Activated CD4-positive, alpha-beta T cell treated with anti-CD3 and anti-CD28 coated beads for 48 hours (primary cell): ENCODE measurements at regions not wholly inside any gene's neighbourhood (a gene's known extent, or its start where the extent isn't known, plus 50 kb on each side); places are given as distances from the start of the nearest gene placed in this dataset.
"Not testable (repeated sequence)": the region's sequence is repeated elsewhere in the genome, so short reads cannot be mapped to it uniquely, and the experiment has no call there.

Experiments
- DNase-seq: peaks from one replicate; pipeline ENCODE4 v3.0.0-alpha.2; 2020

DNA sequence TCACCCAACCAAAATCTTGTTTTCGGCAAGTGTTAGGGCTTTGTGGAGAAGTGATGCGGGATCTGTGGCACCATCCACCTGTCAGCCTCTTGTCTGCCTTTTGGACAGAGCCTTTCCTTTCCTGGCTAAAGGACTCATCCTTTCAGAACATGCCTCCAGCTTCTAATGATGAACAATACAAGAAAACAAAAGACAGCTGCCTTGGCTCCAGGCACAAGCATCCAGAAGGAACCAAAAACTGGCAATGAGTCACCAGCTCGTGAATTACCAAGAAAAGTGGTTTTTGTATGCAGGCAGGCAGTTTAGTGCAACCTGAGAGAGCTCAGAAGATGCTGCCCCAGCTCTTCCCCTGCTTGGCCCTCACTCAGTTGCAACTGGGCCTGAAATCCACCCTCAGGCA, 84.6 kb upstream of the NAMPT start:
- peak; percentile 42 for DNase-seq

DNA sequence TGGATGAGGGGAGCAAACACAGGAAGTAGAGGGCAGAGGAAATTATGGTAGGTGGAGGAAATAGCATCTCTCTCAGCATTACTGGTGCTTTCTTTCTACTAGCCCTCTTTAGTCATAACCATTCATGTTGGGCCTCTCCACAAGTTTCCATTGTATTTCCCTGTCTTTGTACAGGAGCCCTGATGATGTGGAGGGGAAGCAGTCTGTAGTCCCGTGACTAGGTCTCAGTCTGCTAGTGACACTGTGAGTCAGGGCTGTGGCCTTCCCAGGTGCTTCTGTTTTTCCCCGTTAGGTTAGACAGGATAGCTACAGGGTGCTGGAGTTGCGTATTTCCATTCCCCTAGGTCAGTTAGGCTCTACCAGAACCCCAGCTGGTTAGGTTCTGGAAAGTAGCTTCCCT, 82.9 kb upstream of the NAMPT start:
- peak; percentile 45 for DNase-seq

DNA sequence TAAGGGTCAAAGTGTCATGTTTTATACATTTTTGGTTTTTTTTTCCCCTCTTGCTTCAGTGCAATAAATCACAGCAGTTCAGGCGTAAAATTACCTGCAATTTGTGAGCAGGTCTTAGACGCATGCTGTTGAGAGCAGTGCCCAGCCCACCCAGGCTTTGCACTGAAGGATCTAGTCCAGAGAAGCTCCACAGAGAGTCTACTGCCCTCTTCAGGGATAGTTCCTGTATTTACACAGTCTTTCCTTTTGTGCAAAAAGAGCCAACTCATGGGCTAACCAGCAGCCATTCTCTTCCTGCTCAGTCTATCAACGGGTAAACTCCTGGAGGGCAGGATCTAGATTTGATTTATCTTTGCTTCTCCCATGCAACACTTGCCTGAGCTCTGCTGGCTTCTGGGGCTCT, 82.2 kb upstream of the NAMPT start:
- DNase-seq, result no peak

DNA sequence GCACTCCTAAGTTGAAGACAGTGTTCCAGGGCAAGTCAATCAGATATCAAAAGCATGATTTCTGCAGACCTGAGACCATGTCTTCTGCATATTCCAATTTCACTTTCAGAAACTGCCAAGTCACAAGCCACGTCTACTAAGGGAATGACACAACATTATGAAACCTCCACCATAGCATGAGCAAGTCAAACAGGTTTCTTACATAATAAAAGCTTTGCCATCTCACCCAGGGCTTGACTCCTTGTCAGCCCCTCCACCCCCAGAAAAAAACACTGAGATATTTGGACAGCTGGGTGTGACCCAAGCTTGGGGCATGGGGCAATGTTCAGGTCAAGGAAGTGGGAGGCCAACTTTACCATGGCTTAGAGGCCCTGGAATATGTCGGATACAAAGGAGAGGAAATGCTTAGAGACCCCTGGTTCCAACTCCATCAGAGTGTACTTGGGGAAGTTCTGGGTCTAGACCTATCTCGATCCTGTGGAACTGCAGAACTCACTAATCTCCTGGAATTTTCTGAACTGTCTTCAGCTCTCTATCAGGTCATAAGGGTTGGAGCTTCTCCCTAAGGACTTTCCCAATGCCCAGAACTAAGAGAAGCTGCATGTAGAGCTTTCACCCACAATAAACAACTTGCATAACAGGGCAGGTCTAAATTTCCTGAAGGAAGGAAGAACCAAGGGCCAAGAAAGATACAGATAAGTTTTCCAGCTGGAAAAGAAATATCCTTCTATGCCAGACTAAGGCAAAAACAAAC, 80.6 kb upstream of the NAMPT start:
- no peak for DNase-seq

DNA sequence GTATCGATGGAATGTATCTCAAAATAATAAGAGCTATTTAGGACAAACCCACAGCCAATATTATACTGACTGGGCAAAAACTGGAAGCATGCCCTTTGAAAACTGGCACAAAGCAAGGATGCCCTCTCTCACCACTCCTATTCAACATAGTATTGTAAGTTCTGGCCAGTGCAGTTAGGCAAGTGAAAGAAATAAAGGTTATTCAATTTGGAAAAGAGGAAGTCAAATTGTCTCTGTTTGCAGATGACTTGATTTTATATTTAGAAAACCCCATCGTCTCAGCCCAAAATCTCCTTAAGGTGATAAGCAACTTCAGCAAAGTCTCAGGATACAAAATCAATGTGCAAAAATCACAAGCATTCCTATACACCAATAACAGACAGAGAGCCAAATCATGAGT, 77.7 kb upstream of the NAMPT start:
- DNase-seq, result not testable (repeated sequence)

DNA sequence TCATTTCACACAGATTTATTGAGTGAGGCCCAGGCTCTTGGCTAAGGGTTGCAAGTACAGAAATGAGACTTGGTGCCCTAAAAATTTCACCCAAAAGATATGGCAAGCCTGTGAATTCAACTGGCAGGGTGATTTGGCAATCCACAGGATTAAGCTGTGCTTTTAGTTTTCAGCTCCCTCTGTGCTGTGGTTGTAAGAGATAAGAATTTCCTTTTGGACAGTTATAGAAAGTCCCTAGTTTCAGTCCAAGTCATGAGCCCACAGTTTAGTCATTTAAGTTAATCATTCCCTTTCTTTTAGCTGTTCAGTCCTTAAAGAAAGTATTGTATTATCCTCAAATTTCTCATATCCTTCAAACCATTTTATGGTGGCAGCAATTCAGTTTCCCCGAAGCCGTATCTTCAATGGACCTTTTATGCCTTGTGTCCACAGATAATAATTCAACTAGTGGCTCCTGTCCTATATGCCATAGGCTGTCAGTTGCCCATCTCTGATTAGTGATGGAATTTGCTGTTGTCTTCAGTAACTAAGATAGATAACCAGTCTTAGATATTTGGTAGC, 73.4 kb upstream of the NAMPT start:
- no peak for DNase-seq

DNA sequence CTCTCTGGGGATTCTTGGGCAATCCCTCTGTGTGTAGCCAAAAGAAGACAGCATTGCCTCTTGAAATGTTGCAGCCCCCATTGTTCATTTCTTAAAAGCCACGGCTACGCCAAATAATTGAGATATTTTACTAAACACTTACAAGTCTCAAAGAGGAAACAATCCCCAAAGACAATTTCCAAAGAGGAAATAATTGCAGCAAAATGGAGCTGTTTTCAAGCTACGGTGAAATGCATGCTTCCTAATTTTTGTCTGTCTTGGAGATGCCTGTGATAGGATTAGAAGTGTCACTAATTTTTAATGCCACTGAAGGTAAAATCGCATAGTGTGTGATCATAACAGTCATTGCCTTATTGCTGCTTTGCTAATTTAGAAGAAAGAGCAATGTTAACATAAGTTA, 72.9 kb upstream of the NAMPT start:
- DNase-seq, result no peak

DNA sequence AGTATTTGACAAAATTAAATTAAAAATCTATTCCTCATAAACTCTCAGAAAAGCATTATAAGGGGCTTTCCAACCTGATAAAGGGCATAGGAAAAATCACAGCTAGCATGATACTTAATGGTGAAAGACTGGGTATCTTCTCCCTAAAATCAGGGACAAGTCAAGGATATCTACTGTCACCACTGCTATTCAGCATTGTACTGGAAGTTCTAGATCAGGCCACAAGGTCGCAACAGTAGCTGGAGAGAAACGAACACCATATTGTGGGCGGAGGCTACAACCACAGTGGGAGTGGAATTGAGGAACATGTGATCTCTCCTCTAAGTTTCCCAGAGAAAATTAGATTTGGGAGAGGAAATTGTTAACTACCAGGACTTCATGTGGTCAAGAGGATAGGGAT, 70.0 kb upstream of the NAMPT start:
- no peak for DNase-seq

DNA sequence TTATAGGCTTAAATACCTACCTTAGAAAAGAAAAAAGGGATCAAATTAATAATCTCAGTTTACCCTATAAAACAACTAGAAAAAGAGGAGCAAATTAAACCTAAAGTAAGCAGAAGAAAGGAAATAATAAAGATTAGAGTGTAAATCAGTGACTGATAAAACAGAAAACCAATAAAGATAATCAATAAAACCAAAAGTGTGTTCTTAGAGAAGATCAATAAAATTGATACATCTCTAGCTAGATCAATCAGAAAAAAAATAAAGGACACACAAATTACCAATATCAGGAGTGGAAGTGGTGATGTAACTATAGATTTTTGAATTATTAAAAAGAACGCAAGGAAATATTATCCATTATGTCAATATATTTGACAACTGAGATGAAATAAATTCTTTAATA, 69.2 kb upstream of the NAMPT start:
- no peak for DNase-seq

DNA sequence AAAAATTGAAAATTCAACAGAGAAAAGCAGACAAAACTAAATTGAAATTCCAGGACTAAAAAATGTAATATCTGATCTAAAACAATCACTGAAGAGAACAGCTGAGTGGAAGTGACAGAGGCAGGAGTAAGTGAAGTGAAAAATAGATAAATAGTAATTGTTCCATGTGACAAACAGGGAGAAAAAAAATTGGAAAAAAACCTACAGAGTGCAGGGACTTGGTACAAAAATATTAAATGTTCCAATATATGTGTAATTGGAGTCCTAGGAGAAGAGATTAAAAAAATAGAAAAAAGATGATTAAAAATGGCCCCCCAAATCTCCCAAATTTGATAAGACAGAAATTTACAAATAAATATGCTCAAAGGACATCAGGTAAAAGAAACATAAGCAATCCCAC, 63.4 kb upstream of the NAMPT start:
- no peak for DNase-seq

DNA sequence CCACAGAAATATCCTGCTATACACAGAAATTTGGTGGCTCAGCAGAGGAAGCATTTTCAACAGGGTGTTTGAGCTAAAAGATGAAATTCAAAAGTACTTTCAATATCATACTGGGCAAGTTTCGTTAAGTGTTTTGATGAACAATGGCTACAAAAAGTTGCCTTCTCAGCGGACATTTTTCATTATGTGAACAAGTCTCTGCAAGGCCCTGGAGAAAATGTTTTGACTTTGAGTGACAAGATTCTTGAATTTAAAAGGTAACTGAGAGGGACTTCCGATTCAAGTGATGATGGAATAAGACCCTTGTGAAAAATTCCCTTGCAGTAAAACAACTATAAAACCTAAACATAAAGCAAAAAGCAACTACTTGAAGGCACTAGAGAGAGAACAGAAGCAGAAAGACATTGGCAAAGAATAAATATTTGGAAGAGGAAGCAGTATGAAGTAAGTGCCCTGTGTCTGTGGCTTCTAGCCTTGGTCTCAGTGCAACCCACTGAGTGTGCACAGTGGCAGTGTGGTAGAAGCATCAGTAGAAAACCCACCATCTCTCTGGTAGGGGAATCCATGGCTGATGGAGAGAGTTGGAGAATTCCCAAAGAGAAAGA, 62.5 kb upstream of the NAMPT start:
- no peak for DNase-seq

DNA sequence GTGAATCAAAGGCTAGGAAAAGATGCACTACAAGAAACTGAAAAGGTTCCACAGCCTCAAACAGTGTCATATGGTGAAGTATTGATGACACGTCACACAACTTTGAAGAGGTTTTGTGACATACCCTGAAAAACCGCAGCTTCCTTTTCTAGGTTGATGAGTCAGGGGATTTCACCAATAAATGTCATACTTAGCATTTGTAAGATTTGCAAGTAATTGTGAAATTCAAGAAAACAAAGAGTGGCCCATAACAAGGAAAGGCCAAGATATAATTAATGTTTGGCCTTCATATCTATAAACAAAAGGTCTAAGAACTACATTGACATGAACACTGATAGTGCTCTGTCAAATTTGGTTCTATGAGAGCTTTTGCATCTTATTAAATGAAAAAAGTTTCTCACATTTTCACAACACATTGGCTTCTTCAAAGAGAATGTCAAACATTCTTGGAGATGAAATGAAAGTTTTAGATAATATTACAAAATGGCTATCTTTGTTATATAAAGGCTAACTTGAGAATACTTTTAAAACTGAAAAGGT, 62.0 kb upstream of the NAMPT start:
- peak; percentile 52 for DNase-seq

DNA sequence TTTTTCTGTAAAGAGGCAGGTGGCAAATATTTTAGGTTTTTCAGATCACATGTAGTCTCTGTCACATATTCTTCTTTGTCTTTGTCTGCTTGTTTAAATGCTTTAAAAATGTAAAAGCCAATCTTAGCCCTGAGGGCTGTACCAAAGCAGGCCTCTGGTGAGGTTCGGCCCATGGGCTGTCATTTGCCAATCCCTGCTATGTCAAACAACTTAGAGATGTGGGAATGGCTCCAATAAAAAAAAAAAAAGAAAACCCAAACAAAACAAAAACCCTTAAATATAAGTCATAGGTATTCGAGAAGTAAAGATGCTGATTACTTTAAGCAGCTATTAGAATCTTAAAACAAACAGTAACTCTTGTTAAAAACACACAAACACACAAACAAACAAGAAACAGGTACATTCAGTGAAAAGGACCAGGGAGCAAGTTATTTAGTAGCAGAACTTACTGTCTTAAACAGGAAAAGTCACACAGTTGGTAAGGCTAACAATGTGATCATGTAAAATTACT, 61.4 kb upstream of the NAMPT start:
- no peak for DNase-seq

DNA sequence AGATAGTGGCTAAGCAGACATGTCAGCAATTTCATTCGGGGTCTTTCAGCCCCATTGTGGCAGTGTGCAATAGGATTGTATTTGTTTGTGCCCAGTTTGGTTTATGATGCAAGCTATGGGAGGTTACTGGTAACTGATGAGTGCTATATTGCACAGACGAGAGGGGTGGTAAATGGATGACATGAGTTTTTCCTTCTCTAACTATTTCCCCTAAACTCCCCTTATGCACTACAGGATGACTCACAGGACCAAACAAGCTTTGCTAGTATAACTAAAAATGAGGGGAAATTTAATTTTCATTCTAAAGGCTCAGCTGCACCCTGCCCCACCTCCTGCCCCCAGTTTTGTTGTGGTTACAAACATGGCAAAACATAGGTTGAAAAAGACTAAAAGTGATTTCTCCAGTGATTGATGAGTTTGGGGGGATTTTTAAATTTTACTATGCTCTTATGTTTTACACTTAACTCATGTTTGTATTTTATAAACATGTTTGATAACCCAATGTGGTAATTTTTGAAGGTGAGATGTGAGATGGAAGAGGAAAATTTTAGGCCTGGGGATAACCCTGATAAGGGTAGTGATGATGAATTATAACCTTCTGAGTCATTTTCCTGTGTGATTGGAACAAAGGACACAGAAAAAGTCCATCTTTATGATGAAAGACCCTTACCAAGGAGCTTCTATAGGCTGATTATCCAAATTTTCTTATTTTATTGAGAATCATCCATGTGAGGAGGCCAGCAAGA, 60.8 kb upstream of the NAMPT start:
- DNase-seq, result peak; percentile 71

DNA sequence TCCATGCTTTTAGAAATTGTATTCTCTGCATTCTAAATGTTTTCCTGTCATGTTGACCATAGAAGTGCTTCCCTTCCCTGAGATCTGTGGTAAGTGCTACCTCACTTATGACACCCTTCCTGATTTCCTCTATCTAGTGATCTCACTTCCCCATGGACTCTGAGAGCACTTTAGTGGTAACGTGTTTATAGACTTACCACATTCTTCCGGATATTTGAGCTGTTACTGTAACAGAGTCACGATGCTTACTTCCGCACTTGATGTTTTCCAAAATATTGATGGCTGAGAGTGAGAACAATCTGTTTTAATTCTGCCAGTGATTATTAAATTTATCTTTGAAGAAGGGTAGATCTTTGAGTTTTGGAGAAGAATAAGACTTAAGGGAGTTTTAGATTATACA, 60.1 kb upstream of the NAMPT start:
- DNase-seq, result no peak

DNA sequence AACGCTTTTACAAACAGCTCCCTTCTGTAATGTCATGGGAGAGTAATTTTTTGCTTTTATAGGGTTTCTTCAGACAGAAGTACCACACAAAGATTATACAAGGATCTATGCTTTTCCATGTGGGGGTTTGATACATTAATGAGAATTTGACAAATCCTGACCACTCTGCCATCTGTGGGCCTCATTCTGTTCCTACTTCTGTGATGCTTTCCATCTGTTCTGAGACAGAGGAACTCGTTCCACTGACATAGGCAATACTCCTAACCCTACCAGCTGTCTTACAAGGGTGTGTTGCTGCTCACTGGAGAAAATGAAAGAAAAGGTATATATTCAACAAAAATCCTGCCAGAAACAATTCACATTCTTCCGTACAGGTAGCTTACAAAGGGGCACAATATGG, 59.4 kb upstream of the NAMPT start:
- DNase-seq, result no peak

DNA sequence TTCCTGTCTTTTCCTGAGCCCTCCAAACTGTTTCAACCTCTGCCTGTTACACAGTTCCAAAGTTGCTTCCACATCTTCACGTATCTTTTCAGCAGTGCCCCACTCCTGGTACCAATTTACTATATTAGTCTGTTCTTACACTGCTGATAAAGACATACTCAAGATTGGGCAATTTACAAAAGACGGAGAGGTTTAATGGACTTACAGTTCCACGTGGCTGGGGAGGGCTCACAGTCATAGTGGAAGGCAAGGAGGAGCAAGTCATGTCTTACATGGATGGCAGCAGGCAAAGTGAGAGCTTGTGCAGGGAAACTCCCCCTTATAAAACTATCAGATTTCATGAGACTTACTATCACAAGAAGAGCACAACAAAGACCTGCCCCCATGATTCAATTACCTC, 57.3 kb upstream of the NAMPT start:
- not testable (repeated sequence) for DNase-seq

DNA sequence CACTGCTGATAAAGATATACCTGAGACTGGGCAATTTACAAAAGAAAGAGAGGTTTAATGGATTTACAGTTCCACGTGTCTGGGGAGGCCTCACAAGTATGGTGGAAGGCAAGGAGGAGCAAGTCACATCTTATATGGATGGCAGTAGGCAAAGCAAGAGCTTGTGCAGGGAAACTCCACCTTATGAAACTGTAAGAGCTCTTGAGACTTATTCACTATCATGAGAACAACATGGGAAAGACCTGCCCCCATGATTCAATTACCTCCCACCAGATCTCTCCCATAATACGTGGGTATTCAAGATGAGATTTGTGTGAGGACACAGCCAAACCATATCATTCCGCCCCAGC, 55.4 kb upstream of the NAMPT start:
- DNase-seq, result not testable (repeated sequence)

DNA sequence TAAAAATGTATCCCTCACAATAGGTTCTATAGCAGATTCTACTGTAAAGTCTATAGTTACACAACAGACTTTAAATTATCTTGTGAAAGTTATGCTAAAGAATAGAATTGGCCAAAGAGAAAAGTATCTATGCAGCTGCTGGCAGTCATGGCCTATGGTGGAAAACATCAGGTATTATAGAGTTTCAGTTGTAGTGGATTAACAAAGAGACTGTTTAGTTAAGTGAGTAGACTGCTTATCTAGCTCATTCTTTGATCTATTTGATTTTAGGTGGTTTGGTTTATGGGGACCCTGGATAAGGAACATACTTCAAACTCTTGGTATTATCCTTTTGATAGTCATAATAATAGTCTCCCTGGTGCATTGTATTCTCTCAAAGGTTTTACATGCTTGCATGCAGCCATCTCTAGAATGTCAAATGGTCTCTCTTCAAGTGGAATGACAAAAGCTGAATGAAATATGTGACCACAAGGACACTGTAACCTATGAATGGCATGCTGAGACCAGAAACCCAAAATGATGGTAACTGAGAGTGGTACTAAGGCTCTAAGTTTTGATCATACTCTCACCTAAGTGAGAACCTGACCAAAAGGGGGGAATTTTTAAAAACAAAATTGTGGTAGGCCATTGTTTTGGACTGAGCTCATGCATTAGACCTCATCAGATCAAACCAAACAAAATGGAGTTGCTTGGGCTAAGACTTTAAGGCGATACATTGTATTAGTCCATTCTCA, 54.9 kb upstream of the NAMPT start:
- DNase-seq, result no peak

DNA sequence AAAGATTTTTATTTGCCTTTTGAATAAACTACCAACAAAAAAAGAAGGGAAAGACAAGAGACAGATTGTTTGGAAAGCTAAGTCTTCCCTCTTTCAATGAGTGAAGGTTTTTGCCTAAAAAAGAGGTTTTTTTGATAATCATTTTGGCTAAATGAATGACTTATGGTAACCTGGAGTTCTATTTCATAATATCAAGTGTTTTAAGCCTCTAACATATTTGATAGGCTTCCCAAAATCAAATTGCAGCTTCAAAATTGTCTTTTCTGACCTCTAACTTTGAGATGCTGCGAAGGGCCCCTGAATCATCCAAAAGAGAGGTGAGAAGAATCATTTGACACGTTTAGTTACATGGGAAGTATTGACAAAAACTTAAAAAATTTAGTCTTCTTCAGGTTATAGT, 53.0 kb upstream of the NAMPT start:
- DNase-seq, result no peak

DNA sequence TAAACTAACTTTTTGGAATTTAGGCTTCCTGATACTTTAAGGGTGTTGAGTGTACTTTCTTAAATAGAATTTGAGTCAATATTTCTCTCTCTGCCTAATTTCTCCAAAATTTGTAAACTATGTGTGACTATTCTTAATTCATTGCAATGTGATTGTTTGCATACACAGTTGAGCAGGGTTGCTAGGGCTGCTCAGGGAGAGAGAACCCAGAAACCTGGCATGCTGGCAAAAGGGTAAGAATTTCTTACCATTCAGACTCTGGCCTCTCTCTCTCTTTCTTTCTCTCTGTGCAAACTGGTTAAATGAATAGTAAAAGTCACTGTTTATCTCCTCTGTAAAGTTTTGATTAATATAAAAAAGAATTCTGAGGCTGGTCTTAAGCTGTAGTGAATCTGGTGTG, 51.0 kb upstream of the NAMPT start:
- DNase-seq, result no peak
